CD4-positive, alpha-beta T cell treated with Interleukin-6 for 4 hours (primary cell): ENCODE measurements at regions not wholly inside any gene's neighbourhood (a gene's known extent, or its start where the extent isn't known, plus 50 kb on each side); places are given as distances from the start of the nearest gene placed in this dataset.
"Not testable (repeated sequence)": the region's sequence is repeated elsewhere in the genome, so short reads cannot be mapped to it uniquely, and the experiment has no call there.

Experiments used
- DNase-seq: peaks from one replicate; pipeline ENCODE4 v3.0.0-alpha.2; 2020; ENCODE audit warnings: mixed read lengths

DNA sequence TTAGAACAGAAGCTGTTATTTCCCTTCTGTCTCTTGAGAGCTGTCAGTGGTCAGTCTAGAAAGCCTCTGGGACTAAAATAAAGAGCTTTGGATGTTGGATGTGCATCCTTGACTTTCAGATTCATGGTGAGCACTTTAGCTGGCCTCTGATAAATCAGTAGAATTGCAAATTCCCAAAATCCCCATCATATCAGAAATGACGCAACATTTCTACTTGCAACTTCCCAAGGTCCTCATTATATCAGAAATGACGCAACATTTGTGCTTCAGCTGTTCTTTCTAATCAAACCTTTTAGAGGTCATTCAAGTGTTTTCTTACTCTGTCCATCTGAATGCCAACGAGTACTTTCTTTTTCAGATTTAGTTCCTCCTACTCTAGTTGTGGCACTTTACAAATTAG, 167.3 kb upstream of the MOCS2 start:
- DNase-seq, result no peak

DNA sequence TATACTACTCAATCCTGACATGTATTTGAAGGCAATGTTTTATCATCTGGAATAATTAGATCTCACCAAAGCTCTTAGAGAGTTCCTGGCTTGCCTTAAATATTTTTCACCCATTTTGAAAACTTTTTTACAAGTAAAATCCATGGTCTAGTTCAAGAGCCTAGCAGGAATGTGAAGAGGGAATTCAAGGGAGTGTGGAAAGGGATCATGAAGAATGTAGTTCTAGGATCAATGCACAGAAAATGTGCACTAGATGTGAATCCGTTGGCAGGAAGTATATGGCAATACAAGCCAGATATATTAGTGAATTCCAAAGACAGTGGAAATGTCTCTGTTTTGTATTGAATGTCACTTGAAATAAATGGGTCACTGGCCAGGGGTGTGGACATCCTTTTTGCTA, 167.9 kb upstream of the MOCS2 start:
- DNase-seq, result no peak

DNA sequence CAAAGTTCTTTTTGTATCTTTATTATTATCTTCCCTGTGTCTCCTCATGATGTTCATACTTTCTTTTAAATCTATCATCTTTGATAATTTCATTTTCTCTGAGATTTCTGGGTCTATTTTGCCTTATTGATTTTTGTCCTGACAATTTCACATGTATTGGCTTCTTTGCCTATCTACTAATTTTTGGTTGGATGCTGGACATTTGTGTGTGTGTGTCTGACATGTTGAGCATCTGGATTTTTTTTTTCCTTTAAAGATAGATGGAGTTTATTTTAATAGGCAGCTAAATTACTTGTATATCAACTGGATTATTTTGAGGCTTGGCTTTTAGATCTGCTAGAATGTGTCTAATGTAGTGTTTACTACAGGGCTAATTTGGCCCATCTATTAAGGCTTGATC, 178.0 kb upstream of the MOCS2 start:
- no peak for DNase-seq

DNA sequence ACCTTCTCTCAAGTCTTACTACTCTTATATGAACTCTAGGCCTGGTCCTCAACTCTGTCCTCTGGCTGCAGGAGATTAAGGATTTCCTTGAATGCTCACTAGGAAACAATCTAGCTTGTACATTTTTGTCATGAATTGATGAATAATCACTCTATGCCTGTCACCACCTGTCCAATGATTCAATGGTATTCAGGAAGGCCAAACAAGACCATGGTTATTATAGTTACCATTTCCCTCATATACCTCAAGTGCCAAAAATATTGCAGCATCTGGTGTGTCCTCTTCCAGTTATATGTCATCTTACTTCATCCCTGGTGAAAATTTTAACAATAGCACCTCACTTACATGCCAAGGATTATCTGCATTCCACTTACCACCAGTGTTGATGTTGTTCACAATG, 179.0 kb upstream of the MOCS2 start:
- no peak for DNase-seq

DNA sequence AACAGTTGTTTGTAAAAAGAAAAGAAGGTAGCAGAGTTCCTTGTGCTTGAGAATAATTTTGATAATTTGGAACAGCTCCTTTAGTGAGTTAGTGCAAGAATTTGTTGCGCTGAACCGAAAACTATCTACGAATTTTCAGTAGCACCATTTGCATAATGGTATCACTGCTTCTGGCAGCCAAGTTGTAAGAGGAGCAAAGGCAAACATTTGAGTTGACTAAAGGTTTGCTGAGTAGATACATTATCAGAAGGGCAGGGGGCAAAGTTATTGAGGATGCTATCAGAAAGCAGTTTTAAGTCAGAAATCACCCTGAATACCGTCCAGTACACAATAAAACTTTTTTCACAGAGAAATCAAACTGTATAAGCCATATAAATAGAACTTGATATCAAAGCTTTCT, 181.5 kb upstream of the MOCS2 start:
- DNase-seq, result no peak

DNA sequence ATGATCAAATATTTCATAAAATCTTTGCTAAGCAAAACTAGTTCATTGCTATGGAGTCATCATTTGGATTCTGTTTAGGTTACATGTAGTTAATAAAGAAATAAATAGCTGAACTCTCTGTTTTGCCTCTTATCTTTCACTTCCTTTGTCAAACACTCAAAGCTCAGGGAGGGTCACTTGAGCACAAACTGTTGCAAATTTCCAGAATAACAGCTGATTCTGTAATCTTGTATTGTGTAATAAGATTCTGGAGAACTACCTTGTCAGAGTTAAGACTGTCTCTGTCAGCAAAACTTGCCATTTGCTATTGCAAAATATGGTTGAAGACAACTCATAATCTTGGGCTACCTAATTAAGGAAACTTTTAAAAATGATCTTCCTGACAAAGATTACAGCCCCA, 182.0 kb upstream of the MOCS2 start:
- no peak for DNase-seq

DNA sequence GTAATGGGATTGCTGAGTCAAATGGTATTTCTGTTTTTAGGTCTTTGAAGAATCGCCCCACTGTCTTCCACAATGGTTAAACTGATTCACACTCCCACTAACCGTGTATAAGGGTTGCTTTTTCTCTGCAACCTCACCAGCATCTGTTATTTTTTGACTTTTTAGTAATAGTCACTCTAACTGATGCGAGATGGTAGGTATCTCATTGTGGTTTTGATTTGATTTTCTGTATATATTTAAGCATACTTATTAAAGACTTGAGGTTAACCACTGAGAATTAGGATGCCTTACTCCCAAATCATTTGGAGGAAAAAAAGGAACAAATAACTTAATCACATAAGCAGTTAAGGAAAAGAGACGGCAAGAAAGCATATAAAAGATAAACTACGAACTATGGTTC, 181.6 kb upstream of the FST start:
- DNase-seq, result no peak

DNA sequence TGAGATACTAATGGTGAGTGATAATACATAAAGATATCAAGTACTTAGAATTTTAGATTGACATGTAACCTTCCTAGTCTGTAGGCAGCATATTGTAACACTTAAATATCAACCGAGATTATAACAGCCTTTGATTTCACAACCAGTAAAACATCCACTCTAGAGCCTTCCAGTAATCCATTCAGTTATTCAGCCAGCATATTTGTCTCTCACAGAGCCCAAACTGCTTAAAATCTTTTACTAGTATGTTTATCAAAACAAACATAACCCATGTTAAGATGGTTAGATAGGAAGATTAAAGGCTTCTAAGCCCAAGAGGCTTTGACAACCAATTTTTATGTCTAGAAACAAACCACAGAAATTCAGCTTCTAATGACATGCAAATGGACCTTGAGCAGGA, 177.9 kb upstream of the FST start:
- no peak for DNase-seq

DNA sequence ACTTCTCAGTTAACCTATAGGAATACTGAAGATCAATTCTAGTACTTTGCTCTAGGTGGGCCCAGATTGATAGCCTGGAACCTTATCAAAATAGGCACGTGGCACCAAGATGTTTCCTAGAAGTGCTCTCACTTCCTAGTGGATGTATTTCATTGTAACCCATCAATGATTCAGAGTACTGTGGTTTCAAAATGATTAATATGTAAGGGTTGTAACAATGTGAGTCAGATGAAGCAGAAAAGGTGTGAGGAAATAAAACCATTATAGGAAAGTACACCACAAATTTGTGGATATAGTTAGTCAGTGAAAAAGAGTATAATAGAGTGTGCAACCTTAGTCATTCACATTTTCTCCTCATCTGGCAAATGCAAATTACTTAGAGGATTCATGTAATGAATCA, 177.3 kb upstream of the FST start:
- no peak for DNase-seq

DNA sequence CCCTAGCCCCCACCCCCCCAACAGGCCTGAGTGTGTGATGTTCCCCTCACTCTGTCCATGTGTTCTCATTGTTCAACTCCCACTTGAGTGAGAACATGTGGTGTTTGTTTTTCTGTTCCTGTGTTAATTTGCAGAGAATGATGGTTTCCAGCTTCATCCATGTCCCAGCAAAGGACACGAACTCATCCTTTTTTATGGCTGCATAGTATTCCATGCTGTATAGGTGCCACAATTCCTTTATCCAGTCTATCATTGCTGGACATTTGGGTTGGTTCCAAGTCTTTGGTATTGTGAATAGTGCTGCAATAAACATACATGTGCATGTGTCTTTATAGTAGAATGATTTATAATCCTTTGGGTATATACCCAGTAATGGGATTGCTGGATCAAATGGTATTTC, 175.1 kb upstream of the FST start:
- DNase-seq, result not testable (repeated sequence)

DNA sequence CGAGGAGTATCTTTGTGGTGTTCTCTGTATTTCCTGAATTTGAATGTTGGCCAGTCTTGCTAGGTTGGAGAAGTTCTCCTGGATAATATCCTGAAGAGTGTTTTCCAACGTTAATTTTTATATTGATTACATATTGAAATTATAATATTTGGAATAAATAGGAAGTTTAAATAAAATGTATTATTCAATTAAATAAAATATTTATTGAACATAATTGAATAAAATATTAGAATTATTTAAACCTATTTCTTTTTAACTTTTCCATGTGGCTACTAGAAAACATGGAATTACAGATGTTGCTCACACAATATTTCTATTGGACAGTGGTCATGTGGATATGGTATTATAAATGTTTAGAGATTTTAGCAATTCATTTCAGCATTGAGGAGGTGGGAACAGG, 170.8 kb upstream of the FST start:
- no peak for DNase-seq

DNA sequence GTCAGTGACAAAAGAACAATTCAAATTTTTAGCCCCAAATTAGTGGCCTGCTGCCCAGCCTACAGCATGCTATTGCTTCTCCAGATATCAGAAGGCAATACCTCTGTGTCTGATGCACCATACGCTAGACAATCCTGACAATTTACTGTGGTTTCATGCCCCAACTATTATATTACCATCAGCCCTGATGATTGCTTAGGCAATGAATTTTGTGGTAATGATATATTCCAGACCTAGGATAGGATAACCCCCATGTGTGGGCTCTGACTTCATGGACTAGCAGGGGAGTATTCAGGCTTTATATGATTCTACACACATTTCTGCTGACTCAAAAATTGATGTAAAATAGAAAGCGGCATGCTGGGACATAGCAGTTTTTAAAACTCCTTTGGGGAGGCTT, 168.7 kb upstream of the FST start:
- DNase-seq, result no peak

DNA sequence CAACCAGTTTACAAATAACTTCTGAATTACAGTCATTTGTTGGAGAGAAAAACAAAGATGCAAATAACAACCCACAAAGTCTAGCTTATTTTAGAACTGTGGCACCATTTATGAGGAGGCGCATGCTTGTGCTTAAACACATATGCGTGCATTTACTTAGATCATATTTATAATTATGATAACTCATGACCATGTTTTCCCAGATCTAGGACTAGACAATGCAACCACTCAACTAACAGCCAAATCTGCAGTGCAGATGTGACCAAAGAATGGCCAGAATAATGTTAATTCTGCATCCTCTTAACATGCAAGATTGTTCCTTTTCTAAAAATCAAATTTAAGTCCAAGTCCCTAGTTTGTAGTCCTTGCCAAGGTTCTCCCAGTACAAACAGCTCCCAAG, 167.3 kb upstream of the FST start:
- no peak for DNase-seq

DNA sequence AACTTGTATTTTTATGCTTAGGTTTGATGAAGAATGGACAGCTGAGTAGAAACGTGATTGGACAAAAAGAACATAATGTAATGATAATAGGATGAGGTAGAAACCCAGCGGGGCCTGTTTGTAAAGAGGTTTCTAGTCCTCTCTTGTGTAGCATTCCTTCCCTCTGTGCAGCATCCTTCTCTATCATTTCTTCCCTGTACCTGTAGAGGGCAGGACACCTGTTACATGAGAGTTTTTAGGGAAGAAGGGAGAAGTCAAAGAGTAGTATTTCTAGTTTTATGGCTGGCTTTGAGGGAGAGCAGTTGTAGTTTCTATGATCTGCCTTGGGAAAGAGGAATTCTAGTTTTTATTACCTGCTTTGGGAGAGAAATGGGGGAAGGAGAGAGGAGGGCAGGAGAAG, 162.1 kb upstream of the FST start:
- no peak for DNase-seq

DNA sequence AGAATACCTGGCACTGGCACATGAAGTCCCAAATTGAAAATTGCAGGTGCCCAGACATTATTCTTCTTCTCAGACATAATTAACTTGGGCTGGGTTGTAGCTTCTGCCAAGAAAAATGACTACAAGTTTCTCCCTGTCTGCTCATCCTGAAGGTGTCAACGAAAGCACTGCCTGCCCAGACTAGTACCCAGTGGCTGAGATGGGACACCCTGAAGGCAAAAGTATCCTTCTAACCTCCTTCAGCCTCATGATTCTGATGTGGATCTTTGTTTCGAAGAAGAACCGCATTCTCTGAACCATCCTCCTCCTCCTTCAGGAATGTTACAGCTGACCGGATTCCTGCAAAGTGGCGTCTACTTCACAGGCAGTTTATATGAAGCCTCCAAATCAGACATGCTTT, 161.1 kb upstream of the FST start:
- no peak for DNase-seq

DNA sequence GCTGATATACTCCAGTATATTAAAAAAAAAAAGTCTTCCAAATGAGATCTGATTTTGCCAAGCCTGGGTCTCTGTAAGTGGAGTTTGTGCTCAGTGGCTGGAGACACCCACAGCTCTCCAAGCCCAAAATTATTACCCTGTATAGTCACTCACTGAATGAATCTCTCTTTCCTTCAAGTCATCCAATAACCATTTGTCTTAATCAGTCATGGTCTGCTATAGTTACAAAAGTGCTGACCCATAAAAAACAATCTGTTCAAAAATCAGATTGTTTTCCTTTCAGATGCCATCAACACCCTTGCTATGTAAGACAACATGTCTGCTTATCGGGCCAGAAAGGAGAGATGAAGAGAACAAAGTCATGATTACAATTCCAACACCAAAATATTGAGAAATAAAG, 159.4 kb upstream of the FST start:
- DNase-seq, result no peak

DNA sequence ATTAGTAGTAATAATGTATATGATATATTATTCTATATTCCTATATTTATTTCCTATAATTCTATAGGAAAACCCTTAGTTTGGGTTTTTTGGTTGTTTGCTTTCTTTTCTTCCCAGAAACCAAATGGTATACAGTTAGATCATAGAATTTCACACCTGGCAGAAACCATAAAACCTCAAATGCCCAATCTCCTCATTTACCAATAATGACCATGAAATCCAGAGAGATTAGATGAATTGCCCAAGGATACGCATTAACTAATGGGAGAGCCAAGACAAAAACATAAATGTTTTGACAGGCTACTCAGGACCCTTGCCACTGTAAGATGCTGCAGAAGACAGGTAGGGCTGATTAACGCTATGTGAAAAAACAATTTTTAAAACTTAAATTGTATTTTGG, 158.7 kb upstream of the FST start:
- no peak for DNase-seq

DNA sequence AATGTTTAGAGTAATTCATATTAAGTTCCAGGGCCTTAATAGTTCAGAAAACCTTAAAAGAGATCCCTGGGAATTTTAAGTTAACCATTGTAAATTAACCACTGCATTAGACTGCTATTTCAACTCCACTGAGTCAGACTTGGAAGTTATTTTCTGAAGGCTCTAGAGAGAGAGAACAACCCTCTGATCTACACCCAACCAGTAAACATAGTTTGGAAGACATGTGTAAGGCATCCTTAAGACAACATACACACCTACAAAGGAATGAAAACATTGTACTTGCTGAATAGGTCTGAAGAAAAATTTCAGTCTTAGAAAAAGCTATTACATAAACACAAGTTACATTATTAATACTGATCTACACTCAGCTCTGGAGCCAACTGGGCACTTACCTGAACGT, 158.2 kb upstream of the FST start:
- no peak for DNase-seq

DNA sequence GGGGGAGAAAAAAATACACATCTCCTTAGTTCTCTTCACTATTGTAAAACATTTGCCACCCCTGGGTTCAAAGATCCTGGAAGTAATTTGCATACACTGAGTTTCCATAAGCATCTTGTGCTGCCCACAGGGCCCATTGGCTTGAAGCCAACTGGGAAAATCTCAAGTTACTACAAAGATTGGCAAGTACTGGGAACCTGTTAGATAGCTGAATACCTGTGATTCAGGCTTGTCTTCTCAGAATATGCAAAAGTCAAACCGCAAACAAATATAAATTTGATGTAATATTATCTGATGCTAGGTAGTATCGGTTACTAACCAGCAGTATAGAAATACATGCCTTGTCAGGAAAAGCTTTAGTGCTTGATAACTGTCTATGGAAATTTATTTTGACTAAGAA, 156.9 kb upstream of the FST start:
- DNase-seq, result no peak

DNA sequence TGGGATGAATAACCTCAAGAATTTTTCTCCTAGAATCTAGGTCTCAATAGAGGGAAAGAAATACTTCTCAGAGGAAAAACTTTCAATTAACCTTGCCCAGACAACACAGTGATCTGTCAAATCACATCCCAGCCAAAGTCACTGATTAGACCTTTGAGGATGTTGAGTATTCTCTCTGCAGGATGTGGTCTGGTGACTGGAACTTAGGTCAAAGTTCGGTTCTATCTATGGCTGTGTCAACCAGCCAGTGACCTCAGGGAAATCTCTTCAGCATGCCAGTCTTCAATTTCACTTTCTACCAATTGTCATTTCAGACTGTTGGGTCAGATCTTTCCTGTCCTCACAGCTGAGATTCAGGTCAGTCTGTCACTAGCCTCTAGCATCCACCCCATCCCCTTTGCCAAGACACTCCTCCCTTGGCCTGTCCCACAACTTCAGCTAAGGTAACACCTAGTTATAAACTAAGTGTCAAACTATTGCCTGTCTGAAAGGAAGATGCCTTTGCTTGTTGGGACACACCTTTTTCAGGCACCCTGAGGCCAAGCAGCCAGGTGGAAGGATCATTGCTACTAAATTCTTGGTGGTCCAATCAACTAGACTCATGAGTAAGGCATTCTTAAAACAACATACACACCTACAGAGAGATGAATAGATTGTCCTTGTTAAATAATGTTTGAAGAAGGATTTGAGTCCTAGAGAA, 156.3 kb upstream of the FST start:
- no peak for DNase-seq

DNA sequence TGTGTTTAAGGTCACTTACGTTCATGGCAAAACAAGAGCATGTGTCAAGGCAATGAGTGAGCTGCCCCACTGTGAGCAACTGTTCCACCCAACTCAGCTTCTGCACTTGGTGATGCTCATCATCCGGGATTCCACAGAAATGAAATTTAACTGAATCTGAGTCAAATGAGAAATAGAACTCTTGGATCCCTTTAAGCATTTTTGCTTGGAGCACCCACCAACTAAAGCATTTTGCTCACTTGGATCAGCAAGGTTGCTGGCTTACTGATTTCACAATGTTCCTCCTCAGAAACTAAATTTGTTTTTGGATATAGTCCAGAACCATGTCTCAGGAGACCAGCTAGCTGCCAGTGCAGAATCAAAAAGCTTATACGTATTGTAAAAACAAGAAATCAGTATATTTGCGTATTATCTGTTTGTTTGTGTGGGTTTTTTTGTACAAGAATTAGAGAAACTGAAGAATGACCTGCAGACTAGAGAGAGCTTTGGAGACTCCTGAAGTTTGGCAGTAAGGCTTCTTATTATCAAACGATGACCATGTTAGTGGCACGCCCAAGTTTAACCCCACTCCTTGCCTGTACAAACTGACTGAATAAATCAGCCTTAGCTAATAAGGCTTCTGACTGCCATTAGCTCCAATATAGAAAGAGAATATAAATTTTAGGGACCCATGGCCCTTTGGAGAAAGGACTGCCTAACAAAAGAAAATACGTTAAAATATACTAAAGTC, 153.8 kb upstream of the FST start:
- DNase-seq, result no peak

DNA sequence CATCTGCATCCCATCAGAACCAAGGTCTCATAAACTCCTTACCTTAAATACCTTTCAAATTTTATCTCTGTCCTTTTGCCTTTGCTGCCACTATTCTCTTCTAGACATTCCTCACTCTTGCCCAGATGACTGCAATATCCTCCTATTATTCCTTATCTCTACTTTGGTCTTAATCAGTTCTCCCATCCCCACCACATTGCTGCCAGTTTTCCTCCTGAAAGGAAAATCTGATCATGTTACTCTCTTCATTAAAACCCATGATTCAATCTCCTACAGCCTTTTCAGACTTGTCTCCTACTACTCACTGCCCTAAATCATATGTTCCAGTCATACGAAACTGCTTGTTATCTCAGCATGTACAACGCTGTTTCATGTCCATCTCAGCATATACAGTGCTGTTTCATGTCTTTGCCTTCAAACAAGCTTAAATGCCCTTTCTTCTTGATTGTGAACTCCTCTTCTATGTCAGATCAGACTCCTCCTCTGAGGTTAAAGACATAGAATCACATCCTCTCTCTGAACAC, 152.6 kb upstream of the FST start:
- no peak for DNase-seq

DNA sequence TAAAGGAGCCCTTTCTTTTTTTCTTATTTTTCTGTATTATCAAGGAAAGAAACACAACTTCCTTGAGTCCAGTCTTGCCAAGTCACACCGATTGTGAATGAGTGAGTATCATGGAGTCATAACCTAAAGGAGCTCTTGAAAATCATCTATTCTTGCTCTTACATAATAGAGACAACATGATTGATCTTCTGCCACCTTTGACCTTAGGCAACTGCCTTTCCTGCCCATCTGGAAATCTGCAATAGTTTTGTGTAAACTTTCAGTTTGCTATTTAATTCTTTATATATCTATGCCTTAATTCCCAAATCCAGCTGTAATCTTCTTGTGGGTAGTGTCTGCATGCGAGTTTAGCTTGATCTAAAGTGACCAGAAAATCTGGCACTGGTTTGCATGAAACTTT, 149.9 kb upstream of the FST start:
- no peak for DNase-seq

DNA sequence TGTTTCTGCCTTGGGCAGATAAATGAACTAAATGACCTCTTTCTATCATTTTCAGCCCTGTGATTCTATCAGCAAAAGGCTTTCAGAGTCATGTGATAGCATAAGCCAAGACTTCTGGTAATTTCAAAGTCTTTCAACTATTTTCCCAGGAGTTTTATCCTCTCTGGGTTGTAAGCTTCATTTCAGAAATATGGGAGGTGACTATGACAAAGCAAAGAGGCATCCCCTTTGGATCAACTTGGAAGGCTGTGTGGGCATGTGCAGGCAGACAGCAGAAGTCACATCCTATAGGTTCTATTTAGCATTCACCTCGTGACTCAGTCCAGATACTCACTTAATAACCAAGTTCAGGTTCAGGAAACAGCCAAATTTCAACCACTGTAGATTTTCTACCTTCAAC, 149.0 kb upstream of the FST start:
- no peak for DNase-seq

DNA sequence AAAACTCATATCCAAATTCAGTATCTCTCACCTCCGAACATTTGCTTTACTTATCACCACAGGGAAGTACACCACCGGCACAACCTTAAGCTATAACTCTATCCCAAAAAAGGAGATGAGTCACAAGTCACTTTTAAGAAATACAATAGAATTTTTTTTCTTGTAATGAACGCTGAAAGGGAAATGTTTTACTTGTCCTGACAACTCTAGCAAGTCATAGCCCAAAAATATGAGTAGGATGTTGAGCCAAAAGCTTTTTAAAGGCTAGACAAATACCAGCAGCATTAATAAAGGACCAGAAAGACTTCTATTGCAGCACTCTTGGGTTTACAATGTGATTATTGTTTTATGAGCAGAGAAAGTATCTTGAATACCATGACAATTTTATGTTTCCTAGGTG, 147.3 kb upstream of the FST start:
- DNase-seq, result no peak
